H7 (cell line): ENCODE measurements at regions not wholly inside any gene's neighbourhood (a gene's known extent, or its start where the extent isn't known, plus 50 kb on each side); places are given as distances from the start of the nearest gene placed in this dataset.
"Not testable (repeated sequence)": the region's sequence is repeated elsewhere in the genome, so short reads cannot be mapped to it uniquely, and the experiment has no call there.

Experiments used
- DNase-seq: peaks from one replicate; pipeline ENCODE4 v3.0.0; 2012
- H3K27me3 ChIP-seq: 2 replicates; pipeline ENCODE4 v1.6.0; 2011; ENCODE audit warnings: mild to moderate bottlenecking, low read length; ENCODE audit not compliant: control insufficient read depth, insufficient read depth
- H3K36me3 ChIP-seq: replicated peaks from 2 replicates; pipeline ENCODE4 v1.5.1; 2011; ENCODE audit warnings: low read length; ENCODE audit not compliant: control insufficient read depth, insufficient read depth
- H3K4me3 ChIP-seq: 2 replicates; pipeline ENCODE4 v1.5.1; 2011; ENCODE audit warnings: low read depth, mild to moderate bottlenecking, control low read depth, low read length, moderate library complexity; ENCODE audit not compliant: insufficient read depth

DNA sequence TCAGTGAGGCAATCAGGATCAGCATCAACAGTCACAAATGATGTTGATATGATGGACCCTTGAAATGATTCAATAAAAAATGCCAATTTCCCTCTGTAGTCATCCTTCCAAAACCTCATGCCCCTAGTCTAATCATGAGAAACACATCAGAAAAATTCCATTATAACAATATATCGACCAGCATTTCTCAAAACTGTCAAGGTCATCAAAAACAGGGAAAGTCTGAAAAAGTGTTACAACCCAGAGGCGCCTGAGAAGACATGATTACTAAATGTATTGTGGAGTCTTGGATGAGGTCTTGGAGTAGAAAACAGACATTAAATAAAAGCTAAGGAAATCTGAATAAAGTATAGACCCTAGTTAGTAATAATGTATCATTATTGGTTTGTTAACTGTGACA, 133.8 kb downstream of the SLC35B3 start:
- no peaks in the 10 kb centered on the region for H3K27me3 ChIP-seq
- no peak for DNase-seq

DNA sequence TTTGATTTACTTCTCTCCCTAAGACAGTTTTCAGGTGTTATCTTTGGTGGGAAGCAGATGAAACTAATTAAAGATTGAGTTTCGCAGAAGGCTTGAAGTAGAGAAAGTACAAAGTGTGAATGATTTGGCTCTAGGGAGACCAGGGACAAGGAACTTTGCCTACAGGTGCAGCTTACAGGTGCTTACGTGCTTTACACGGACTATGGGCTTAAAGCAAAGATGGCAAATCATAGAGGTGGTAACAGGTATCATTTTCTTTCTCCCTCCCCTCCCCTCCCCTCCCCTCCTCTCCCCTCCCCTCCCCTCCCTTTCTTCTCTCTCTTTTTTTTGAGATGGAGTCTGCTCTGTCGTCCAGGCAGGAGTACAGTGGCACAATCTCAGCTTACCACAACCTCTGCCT, 136.3 kb downstream of the SLC35B3 start:
- no peaks in the 10 kb centered on the region for H3K27me3 ChIP-seq
- no peak overlapping the region for H3K4me3 ChIP-seq
- H3K36me3 ChIP-seq, result no peaks in the 10 kb centered on the region
- DNase-seq, result no peak

More for the DNA sequence above, 133.8 kb downstream of the SLC35B3 start:
- H3K36me3 ChIP-seq, result no peaks in the 10 kb centered on the region
- H3K4me3 ChIP-seq, result no peak overlapping the region

DNA sequence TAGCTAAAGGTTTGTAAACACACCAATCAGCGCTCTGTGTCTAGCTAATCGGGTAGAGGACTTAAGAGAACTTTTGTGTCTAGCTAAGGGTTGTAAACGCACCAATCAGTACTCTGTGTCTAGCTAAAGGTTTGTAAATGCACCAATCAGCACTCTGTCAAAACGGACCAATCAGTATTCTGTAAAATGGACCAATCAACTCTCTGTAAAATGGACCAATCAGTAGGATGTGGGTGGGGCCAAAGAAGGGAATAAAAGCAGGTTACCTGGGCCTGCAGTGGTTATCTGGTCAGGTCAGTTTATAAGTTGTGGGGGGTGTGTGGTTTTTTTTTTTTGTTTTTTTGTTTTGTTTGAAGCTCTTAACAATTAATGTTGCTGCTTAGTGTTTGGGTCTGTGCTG, 152.4 kb downstream of the SLC35B3 start:
- not testable (repeated sequence) for H3K36me3 ChIP-seq, H3K4me3 ChIP-seq, DNase-seq, H3K27me3 ChIP-seq

DNA sequence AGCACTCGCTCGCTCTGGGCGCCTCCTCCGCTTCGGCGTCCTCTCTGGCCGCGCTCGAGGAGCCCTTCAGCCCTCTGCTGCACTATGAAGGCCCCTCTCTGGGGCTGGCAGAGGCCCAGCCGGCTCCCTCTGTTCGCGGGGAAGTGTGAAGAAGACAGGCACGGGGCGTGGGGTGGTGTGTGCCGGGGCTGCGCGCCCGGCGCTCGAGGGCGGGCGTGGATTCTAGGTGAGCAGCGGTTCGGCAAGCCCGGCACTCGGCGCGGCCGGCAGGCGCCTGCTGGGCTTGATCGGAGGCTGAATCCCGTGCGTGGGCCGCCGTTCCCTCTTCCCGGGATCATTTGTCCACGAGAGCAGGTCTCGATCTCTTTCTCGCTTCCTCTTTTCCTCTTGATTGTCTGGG, 153.0 kb downstream of the SLC35B3 start:
- Histone ChIP-seq H3K27me3 (no peaks in the 10 kb centered on the region), H3K4me3 (no peak overlapping the region), H3K36me3 (no peaks in the 10 kb centered on the region)
- no peak for DNase-seq

DNA sequence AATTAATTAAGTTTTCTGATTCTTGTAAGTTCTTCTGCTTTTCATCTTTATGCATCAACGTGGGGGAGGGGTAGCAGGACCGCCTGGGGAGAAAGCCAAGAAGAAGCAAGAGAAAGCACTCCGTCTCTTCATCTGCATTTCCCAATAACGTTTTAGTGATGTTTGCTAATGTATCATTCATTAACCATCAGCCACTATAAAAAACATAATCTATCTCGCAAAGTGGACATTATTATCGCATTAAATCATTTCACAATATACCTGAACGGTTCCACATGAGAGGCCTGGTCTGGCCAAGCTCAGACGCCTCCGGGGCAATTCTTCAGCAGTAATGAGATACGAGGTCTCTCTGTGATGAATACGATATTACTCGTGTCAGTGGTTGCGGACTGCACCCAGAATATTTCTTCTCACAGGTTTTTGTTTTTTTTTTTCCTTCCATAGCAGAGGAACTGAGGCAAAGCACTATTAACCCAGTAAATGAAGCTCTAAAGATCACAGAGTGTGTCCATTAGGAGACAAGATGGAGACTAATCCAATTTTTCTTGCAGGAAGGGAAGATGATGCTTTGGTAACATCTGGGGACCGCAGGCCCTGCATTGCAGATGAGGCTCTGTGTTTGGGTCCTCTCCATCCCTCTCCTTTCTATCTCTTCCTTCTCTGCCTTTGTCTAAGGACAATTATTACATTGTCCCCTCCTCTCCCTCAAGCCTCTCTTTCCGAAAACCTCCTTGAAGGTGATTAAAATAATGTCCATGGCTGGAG, 156.1 kb downstream of the SLC35B3 start:
- no peaks in the 10 kb centered on the region for H3K36me3 ChIP-seq
- H3K27me3 ChIP-seq, result no peaks in the 10 kb centered on the region
- no peak overlapping the region for H3K4me3 ChIP-seq
- DNase-seq, result no peak

DNA sequence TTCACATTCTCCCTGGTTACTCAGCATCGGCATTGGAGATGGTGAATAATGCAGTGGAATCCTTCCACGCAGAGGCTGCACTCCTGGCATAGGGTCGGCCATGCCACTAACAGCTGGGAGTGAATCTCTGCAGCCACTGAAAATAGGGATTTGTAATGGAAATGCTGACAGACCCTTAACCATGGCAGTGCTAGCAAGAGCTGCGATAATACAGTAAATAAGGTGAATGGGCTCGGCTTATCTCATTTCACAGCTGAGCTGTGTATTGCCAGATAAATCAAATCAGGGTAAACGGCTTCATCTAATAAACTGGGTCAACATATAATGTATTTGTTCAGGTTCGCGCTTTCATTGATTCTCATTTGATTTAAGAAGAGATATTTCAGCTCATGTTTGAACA, 156.8 kb downstream of the SLC35B3 start:
- no peaks in the 10 kb centered on the region for H3K36me3 ChIP-seq
- DNase-seq, result no peak
- no peaks in the 10 kb centered on the region for H3K27me3 ChIP-seq
- H3K4me3 ChIP-seq, result no peak overlapping the region

DNA sequence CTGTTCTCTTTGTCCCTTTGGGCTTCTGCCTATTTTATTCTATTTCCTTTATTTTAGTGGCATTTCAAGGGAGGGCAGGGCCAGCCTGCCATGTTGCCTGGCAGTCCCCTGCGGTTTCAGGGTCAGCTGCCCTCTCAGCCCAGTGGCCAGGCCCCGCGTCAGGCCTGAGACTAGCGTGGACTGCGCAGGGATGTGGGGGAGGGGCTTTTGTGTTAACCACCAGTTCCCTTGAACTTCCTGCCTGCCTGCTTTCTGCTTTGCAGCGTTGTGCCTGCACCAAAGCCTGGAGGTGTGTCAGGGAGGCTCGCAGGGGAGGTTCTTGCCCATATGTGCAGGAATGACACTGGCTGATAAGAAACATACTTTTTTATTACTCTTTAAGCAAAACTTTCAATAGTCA, 157.6 kb downstream of the SLC35B3 start:
- no peaks in the 10 kb centered on the region for H3K36me3 ChIP-seq
- no peaks in the 10 kb centered on the region for H3K27me3 ChIP-seq
- peak; percentile 38 for DNase-seq
- no peak overlapping the region for H3K4me3 ChIP-seq

DNA sequence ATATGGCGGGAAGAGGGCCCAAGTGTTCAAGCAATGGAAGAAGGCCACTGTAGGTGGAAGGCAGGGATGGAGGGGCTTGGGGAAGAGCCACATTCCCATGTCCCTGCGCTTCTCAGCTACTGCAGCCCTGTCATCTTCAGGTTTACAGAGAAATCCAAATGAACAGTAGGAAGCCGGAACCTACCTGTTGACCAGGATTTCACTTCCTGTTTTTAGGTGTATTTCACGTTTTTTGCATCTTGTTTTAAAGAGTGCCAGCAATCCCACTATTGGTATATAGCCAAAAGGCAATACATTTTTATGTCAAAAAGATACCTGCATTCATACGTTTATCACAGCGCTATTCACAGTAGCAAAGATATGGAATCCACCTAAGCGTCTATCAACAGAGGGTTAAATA, 159.2 kb downstream of the SLC35B3 start:
- Histone ChIP-seq H3K27me3 (no peaks in the 10 kb centered on the region), H3K4me3 (no peak overlapping the region), H3K36me3 (no peaks in the 10 kb centered on the region)
- DNase-seq, result no peak

DNA sequence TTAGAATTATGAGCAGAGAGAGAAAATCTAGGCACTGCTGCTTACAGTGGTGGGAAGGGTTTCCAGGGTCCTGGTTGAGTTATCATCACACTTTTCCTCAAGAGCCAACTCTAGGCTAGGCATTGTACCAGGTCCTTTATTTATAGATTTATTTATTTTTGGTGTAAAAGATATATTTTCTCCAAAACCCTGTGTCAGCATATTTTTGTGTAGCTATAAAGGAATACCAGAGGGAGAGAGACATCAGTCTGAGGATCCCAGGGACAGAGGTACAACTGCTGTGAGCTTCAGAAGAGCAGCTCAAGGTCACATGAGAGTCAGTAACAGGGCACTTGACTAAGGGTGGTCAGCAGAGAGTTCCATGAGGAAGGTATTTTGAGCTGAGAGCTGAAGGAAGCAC, 159.7 kb downstream of the SLC35B3 start:
- DNase-seq, result no peak
- no peak overlapping the region for H3K4me3 ChIP-seq
- no peaks in the 10 kb centered on the region for H3K36me3 ChIP-seq
- H3K27me3 ChIP-seq, result no peaks in the 10 kb centered on the region

DNA sequence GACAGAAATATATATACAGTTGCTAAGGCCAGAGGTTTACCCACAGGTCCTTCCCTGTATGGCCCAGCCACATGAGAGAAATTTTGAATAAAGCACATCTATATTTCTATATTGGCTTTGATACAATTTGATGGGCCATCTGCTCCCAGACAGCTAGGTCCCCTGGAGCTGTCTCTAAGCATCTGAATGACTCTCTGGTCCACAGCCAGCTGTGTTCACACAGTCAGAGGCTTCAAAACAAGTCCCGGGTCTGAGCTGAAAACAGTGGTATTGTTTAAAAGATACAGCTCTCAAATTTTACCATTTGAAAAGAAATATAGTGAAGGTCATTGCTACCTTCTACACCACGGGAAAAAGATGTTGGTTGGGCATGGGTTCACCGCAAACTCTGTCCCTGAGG, 161.1 kb downstream of the SLC35B3 start:
- Histone ChIP-seq H3K36me3 (no peaks in the 10 kb centered on the region), H3K4me3 (no peak overlapping the region), H3K27me3 (no peaks in the 10 kb centered on the region)
- no peak for DNase-seq

DNA sequence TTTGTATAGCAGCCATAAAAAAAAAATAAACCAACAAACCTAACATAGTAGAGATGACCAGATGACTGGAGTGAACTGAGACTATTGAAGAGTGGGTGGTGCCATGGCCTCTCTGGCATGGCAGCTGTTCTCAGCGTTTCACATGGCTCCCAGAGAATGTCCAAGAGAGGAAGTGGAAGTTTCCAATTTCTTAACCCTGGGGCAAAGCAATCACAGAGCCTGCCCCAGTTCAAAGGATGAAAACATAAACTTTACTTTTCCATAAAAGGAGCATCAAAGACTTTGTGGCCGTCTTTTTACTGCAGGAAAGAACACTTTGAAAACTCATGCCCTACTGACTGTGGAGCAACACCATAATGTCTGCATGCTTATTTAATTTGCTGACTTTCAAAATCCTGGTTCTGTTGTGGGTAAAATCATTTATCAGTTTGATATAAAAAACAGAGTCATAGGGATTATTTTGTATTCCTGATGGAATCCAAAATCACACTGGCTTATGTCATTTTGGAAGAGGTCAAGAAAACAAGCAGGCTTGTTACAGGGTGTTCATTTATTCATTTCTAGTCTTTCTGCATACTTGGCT, 165.4 kb downstream of the SLC35B3 start:
- H3K36me3 ChIP-seq, result no peaks in the 10 kb centered on the region

DNA sequence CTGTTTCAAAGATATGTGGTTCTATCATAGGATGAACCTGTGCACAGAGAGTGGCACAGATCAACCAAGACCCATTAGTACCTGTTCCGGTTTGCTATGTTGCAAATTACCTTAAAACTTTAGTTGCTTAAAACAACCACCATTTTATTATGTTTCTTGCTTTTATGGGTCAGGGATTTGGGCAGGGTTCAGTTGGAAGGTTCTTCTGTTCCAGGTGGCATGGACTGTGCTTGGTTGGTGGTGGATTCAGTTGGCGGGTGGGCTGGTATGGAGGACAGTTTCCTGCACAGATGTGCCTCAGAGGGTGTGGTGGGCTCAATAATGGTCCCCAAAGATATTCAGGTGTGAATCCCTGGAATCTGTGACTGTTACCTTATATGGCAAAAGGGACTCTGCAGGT, 166.3 kb downstream of the SLC35B3 start:
- Histone ChIP-seq H3K4me3 (no peak overlapping the region), H3K36me3 (no peaks in the 10 kb centered on the region)
- no peak for DNase-seq

More for the DNA sequence above, 165.4 kb downstream of the SLC35B3 start:
- no peak overlapping the region for H3K4me3 ChIP-seq
- no peaks in the 10 kb centered on the region for H3K27me3 ChIP-seq
- no peak for DNase-seq

DNA sequence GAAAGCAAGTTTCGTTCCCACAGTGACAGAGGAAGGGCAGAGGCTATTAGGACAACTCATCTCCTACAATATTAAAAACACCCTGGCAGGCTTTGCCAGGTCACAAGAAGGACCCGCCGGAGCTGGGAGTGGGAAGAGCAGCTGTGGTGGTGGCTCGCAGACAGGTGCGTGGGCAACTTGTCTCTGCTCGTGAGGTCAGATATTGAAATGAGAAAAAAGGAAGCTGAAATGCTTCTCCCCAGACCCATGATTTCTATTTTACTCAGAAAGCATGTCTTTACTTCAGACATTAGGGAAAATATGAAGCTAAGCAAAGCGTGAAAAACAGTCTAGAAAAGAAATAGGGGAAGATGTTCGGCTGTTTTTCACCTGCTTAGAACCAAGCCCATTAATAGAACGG, 166.3 kb upstream of the EEF1E1 start:
- no peak for DNase-seq
- Histone ChIP-seq H3K36me3 (no peaks in the 10 kb centered on the region), H3K4me3 (no peak overlapping the region), H3K27me3 (no peaks in the 10 kb centered on the region)

More for the DNA sequence above, 166.3 kb downstream of the SLC35B3 start:
- no peaks in the 10 kb centered on the region for H3K27me3 ChIP-seq

DNA sequence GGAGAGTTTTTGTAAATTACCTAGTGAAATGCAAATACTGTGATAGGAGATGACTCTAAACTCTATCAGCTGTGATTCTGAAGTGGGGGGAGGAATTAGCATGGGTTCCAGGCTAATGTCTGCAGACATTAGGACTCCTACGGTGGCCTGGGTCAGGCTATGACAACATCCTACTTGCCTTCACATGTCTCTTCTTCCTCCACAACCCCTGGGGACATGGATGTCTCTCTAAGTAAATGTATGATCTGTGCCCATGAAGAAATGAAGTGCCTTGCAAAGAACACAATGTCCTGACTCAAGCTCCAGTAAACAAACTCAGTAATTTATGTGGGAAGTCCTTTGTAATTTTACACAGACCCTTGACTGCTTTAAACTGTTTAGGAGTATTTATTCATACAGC, 165.8 kb upstream of the EEF1E1 start:
- H3K27me3 ChIP-seq, result no peaks in the 10 kb centered on the region
- no peak overlapping the region for H3K4me3 ChIP-seq
- DNase-seq, result no peak
- H3K36me3 ChIP-seq, result no peaks in the 10 kb centered on the region

DNA sequence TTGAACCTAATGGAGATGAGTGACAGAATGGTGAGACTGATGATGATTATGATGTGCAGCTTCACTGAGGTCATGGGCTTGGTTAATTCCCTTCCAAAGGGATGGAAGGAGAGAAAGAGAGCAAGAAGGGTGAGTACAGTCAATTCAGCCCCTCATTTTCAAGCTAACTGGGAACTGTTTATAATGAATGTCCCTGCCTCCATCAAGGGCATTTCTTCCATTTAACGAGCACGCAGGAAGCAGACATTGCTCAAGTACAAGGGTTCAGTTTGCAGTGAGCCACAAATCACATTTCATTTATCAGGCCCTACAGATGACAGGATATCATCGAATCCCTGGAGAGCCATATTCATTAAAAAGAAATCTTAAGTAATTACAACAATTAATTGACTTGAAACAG, 158.3 kb upstream of the EEF1E1 start:
- Histone ChIP-seq H3K36me3 (no peaks in the 10 kb centered on the region), H3K4me3 (no peak overlapping the region), H3K27me3 (no peaks in the 10 kb centered on the region)
- no peak for DNase-seq
